Calu3 (cell line): ENCODE measurements at regions not wholly inside any gene's neighbourhood (a gene's known extent, or its start where the extent isn't known, plus 50 kb on each side); places are given as distances from the start of the nearest gene placed in this dataset.

Source experiments
- BruUV-seq: library from RNA; stranded (reverse); fragments of 400-500 nt; replicated peaks from 2 replicates; lab custom pipeline; 2021; lab: Mats Ljungman, UMichigan
- CTCF ChIA-PET: fragments of 300-600 bp; sonication (Branson Sonifier 250); formaldehyde crosslinking; loops from one replicate; lab custom pipeline; 2022; ENCODE audit warnings: antibody characterized with exemption; lab: Charles Lee
- DNase-seq: peaks from one replicate; pipeline ENCODE4 v3.0.0; 2022
- H3K27ac Mint-ChIP-seq: one replicate; pipeline ENCODE4 v1.8.0; 2022; ENCODE audit warnings: mixed read lengths; ENCODE audit not compliant: unreplicated experiment
- H3K27me3 Mint-ChIP-seq: one replicate; pipeline ENCODE4 v1.8.0; 2022; ENCODE audit warnings: mixed read lengths; ENCODE audit not compliant: unreplicated experiment
- H3K36me3 Mint-ChIP-seq: one replicate; pipeline ENCODE4 v1.8.0; 2022; ENCODE audit warnings: mild to moderate bottlenecking, moderate library complexity, mixed read lengths; ENCODE audit not compliant: insufficient read depth, unreplicated experiment
- H3K4me1 Mint-ChIP-seq: one replicate; pipeline ENCODE4 v1.8.0; 2022; ENCODE audit warnings: mild to moderate bottlenecking, low read depth, mixed read lengths; ENCODE audit not compliant: unreplicated experiment
- H3K4me3 Mint-ChIP-seq: one replicate; pipeline ENCODE4 v1.8.0; 2022; ENCODE audit warnings: mild to moderate bottlenecking, low read depth, moderate library complexity, mixed read lengths; ENCODE audit not compliant: unreplicated experiment
- H3K9me3 Mint-ChIP-seq: one replicate; pipeline ENCODE4 v1.8.0; 2022; ENCODE audit warnings: low read depth, mixed read lengths; ENCODE audit not compliant: unreplicated experiment
- intact Hi-C: fragments of 100-400 bp; cut with micrococcal nuclease; formaldehyde crosslinking; loops from one replicate; pipeline ENCODE4 v1.10.0; 2022; ENCODE audit not compliant: unreplicated experiment
- TF ChIP-seq, protein P1 (sequence below): fragments of 200-600 bp; IDR thresholded peaks from one replicate; pipeline ENCODE4 v1.8.0; 2022; ENCODE audit warnings: antibody characterized with exemption; ENCODE audit not compliant: unreplicated experiment

DNA sequence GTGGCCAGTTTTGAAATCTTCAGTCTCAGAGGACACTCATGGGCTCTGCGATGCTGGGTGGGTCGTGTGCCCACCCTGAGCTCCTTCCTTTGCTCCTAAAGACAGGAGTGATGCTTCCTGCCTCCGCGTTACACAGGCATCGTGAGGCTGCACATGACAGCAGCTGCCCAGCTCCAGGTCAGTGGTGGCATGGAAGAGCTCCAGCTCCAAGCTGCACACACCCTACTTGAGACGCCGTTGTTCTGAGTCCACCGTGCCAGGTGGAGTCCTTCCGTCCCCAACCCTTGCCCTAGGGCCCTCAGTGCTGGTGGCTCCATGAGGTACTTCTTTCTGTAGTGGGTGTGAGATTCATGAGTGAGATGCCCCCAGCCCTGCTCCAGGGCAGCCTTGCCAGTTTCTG lies 794.1 kb downstream of the BRD1 start:
- no peak overlapping the region for H3K27ac Mint-ChIP-seq
- no peak overlapping the region for H3K4me3 Mint-ChIP-seq
- BruUV-seq, result no TSS peak
- no peaks in the 10 kb centered on the region for H3K27me3 Mint-ChIP-seq
- H3K36me3 Mint-ChIP-seq, result no peaks in the 10 kb centered on the region
- intact Hi-C loops, result no loop called here
- DNase-seq, result no peak
- TF ChIP-seq, protein P1, sequence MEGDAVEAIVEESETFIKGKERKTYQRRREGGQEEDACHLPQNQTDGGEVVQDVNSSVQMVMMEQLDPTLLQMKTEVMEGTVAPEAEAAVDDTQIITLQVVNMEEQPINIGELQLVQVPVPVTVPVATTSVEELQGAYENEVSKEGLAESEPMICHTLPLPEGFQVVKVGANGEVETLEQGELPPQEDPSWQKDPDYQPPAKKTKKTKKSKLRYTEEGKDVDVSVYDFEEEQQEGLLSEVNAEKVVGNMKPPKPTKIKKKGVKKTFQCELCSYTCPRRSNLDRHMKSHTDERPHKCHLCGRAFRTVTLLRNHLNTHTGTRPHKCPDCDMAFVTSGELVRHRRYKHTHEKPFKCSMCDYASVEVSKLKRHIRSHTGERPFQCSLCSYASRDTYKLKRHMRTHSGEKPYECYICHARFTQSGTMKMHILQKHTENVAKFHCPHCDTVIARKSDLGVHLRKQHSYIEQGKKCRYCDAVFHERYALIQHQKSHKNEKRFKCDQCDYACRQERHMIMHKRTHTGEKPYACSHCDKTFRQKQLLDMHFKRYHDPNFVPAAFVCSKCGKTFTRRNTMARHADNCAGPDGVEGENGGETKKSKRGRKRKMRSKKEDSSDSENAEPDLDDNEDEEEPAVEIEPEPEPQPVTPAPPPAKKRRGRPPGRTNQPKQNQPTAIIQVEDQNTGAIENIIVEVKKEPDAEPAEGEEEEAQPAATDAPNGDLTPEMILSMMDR, result no peak
- CTCF ChIA-PET, result no interaction called here
- H3K9me3 Mint-ChIP-seq, result peaks cover 11% of the 10 kb centered on the region
- no peaks in the 10 kb centered on the region for H3K4me1 Mint-ChIP-seq

DNA sequence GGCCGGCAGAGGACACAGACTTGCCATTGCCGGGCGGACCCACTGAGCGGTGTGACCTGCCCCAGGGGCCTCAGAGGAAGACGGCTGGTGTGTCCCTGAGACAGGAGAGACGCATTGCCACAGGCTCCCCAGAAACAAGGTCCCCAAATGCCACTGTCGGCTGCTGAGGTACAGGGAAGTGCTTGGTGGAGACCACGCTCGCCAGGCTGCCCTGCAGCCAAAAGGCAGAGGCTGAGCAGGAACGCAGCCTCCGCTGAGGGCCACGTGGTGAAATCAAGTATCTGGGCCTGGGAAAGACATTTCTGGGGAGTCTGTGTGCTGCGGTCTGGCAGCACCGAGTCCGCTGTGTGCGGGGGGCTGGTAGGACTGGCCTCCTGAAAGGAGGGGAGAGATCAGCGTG lies 794.9 kb downstream of the BRD1 start:
- TF ChIP-seq, protein P1, result no peak
- Mint-ChIP-seq H3K4me1 (no peaks in the 10 kb centered on the region), H3K9me3 (peaks cover 11% of the 10 kb centered on the region), H3K36me3 (no peaks in the 10 kb centered on the region), H3K4me3 (no peak overlapping the region), H3K27me3 (no peaks in the 10 kb centered on the region), H3K27ac (no peak overlapping the region)
- CTCF ChIA-PET, result no interaction called here
- intact Hi-C loops, result no loop called here
- no TSS peak for BruUV-seq
- no peak for DNase-seq

DNA sequence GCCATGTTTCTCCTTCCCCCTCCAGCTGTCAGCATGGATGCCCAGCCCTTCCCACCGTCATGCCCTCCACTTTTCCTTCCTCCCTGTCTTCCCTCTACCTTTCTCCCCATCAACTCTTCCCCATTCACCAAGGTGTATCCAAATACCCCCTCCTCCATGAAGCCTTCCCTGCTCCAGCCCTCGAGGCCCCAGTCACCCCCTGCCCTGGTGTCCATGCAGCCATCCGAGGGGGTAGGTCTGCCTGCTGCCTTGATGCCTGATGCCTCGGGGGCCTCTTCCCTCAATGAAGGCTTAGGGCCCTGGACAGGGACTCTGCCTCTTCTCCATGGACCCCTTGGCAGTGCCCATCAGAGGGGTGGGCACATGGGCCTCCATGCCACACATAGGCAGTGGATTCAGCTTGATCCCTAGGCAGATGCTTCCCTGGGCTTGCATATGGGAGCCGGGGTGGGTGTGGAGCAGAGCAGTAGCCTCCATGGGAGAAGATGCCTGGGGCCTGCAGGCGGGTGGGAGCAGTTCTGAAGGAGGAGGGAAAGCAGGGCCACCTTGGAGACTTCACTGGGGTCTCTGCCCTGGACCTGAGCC lies 795.8 kb downstream of the BRD1 start:
- Mint-ChIP-seq H3K27ac (no peak overlapping the region), H3K4me3 (no peak overlapping the region), H3K4me1 (no peaks in the 10 kb centered on the region), H3K9me3 (peaks cover 11% of the 10 kb centered on the region), H3K36me3 (no peaks in the 10 kb centered on the region), H3K27me3 (no peaks in the 10 kb centered on the region)
- DNase-seq, result no peak
- TF ChIP-seq, protein P1, result no peak
- CTCF ChIA-PET, result no interaction called here
- intact Hi-C loops, result no loop called here
- no TSS peak for BruUV-seq

DNA sequence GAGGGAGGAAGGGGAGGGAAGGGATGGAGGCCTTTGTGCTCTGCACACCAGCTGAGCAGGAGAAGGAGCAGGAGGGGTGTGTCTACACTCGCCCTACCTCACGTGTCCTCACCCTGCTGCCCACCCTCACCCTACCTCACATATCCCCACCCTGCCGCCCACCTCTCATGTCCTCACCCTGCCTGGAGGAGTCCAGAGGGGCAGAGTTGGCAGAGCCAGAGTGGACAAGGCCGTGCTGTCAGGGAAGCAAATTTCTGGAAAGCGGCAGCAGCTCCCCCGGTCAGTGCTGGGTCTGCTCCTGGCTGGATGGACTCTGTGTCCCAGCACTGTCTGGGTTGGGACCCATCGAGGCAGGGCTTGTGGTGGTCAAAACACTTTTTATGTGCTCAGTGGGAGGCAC lies 799.6 kb downstream of the BRD1 start:
- Mint-ChIP-seq H3K27ac (no peak overlapping the region), H3K36me3 (peaks cover 5% of the 10 kb centered on the region), H3K4me1 (no peaks in the 10 kb centered on the region), H3K9me3 (peaks cover 8% of the 10 kb centered on the region), H3K27me3 (no peaks in the 10 kb centered on the region), H3K4me3 (no peak overlapping the region)
- CTCF ChIA-PET, result no interaction called here
- intact Hi-C loops, result no loop called here
- TF ChIP-seq, protein P1, result no peak
- no TSS peak for BruUV-seq
- DNase-seq, result no peak
